Activated CD4-positive, alpha-beta T cell treated with anti-CD3 and anti-CD28 coated beads, Interleukin-2, Interleukin-4, amounts not matched to agents 100 ng/mL and 50 ng/mL, durations not matched to agents 16 hours and 8 hours (primary cell): ENCODE measurements at regions not wholly inside any gene's neighbourhood (a gene's known extent, or its start where the extent isn't known, plus 50 kb on each side); places are given as distances from the start of the nearest gene placed in this dataset.
A peak's percentile ranks its signal among the peaks of the same experiment; 100 is the strongest.
"Not testable (repeated sequence)": the region's sequence is repeated elsewhere in the genome, so short reads cannot be mapped to it uniquely, and the experiment has no call there.

ENCODE experiments used
- DNase-seq: peaks from one replicate; pipeline ENCODE4 v3.0.0-alpha.2; 2020; ENCODE audit warnings: low spot score

- DNase-seq: no peak
Measured at GRCh38 chrX:84611843-84612636, 109.8 kb upstream of the HDX start.

GRCh38 chrX:84634201-84634782, 132.0 kb upstream of the HDX start:
- DNase-seq: no peak

- DNase-seq: no peak
Measured at GRCh38 chrX:84666086-84666485, 163.8 kb upstream of the HDX start.

DNA sequence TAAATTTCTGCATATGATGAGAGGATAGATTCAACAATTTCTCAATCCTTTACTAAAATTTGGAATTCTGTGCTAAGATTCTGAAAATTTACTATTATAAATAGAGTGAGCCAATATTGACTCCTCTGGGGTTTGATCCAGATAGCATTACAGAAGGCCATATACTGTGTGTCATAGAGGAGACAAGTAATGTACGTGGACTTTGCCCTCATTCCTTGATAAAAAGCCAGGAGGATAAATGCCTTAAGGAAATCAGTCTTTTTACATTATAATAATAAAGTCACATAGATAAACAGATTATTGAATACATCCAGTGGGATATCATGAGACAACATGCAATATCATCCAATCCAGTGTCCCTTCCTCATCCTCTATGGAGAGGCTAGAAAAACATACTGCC, 188.0 kb upstream of the HDX start:
- DNase-seq: no peak

DNA sequence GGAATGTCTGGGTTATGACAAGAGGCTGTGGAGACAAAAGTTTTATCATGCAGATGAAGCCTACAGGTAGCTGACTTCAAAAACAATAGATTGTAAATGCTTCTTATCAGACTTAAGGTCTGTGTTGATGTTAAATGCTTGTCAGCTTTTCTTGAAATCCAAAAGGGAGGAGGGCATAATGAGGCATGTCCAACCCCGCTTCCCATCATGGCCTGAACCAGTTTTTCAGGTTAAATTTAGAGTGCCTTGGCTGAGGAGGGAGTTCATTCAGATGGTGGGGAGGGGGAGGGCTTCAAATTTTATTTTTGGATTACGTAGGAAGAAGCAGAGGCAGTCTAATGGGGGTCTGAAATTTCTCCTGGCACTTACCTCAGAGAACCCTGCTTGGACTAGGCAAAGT, 207.7 kb upstream of the HDX start:
- DNase-seq: no peak

DNA sequence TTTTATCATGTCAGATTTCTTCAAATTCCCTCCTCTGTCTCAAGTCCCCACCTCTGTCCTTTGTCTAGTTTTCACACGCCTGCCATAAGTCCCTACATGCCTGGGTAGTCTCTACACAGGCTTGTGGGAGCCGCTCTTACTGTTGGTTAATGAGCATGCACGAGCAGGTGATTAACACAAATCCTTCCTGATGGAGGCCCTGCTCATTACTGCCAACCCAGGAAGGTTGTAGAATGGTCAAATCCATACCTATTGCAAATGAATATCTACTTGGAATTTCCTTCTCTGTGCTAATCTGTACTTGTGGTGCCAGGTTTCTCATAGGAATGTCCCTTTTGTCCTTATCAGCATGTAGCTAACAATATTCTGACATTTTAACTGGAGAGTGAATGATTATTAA, 208.4 kb upstream of the HDX start:
- no peak for DNase-seq

DNA sequence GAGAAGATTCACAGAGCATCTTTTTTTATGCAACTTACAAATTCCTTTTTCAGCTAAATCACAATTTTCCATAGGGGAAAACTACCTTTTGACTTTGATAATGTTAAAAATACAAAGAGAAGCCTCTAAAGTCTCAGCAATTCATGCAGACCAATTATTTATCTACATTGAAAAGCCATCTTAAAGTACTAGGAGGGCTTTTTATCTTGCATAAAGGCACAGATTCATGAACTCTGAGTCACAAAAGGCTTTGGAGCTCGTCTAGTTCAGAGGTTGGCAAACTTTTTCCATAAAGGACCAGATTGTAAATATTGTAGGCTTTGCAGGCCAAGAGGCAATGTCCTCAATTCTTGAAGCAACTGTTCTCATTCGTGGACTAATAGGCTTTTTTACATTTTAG, 210.4 kb upstream of the HDX start:
- DNase-seq: no peak

DNA sequence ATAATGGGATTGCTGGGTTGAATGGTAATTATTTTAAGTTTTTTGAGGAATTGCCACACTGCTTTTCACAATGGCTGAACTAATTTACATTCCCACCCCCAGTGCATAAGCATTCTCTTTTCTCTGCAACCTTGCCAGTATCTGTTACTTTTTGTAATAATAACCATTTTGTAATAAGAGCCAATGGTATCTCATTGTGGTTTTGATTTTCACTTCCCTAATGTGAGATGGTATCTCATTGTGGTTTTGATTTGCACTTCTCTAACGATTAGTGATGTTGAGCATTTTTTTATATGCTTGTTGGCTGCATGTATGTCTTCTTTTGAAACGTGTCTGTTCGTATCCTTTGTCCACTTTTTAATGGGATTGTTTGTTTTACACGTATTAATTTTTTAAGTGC, 213.1 kb upstream of the HDX start:
- DNase-seq: no peak

DNA sequence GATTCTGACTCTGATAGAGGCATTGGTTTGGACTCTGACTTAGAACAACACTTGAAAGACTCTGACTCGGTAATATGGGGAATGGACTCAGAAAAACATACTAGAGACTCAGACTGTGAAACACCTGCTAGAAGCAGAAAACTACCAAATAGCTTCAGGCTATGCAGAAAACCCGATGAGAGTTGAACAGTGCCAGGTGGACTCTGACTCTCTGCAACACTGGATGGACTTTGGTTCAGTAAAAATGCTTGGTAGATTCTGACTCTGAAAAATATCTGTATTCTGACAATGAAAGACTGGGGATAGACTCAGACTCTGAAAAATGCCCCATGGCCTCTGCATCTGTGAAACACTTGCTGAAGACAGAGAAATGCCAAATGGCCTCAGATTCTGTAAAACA, 215.1 kb upstream of the HDX start:
- DNase-seq: no peak

DNA sequence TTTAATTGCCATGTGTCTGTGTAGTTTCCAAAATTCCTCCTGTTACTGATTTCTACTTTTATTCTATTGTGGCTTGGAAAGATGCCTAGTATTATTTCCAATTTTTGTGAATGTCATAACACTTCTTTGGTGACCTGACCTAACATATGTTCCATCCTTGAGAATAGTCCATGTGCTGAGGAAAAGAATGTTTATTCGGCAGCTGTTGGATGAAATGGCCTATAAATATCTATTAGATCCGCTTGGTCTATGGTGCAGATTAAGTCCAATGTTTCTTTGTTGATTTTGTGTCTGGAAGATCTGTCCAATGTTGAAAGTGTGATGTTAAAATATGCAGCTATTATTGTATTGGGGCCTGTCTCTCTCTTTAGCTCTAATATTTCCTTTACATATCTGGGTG, 219.2 kb upstream of the HDX start:
- DNase-seq: no peak

GRCh38 chrX:84724576-84724975, 222.3 kb upstream of the HDX start:
- no peak for DNase-seq

DNA sequence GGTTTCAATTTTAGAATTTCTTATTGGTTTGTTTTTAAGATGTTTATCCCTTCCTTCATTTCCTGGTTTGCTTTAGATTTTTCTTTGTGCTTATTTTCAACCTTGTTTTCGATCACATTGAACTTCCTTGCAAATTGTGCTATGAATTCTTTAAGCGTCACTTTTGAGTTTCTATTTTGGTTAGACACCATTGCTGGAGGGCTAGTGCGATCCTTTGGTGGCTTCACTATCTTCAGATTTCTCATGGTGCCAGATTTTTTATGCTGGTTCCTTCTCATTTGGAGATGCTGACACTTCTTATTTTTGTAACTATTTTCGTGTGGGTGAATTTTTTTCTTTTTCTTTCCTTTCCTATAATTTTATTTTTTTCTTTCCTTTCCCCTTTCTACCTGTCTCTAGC, 227.2 kb upstream of the HDX start:
- no peak for DNase-seq

- DNase-seq: peak; percentile 24
Measured at GRCh38 chrX:84729809-84730208, 227.6 kb upstream of the HDX start.

DNA sequence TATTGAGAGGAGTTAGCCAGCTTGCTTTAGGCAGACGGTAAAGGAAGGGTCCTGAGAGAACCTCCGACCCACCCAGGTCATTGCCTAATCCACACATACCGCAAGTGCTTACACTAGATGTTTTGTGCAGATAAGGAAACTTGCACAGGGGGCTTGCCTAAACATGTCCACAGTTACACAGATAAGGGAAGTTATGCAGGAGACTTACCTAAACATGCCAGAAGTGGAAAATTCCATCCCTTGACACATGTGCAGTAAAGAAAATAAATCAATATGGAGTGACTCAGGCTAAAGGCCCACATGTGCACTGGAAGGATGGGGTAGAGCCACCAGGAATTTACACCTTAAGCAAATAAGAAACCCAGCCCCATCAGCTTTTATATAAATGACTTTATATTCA, 232.8 kb upstream of the HDX start:
- DNase-seq: no peak

- no peak for DNase-seq
Measured at GRCh38 chrX:84737471-84737871, 235.2 kb upstream of the HDX start.

- DNase-seq: no peak
Measured at GRCh38 chrX:84747516-84747915, 245.3 kb upstream of the HDX start.

DNA sequence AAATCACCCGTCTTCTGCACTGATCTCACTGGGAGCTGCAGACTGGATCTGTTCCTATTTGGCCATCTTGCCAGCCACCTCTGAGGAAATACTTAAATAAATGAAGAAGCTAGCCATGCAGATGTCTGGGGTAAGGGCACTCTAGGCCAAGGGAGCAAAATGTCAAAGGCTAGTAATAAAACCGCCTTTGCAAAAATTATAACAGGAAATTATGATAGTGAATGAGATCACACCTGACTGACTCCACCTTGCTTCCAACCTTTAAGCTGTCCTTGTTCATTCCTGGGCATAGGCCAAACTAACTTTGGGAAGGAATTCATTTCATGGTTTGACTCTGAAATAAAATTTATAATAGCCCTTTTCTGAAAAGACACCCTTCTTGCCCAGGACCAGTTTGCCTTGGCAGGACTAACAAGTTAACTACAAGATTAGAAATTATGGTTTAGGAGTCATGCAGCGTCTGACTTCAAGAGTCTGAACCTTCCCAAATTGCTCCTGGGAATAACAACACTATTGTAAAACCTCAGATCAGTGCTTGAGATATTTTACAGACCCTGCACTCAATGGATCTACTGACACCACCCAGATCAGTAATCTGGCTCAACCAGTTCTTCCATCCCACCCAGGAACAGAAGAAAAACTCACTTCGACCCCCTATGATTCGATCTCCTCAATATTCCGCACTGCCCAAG, 246.9 kb upstream of the HDX start:
- no peak for DNase-seq

DNA sequence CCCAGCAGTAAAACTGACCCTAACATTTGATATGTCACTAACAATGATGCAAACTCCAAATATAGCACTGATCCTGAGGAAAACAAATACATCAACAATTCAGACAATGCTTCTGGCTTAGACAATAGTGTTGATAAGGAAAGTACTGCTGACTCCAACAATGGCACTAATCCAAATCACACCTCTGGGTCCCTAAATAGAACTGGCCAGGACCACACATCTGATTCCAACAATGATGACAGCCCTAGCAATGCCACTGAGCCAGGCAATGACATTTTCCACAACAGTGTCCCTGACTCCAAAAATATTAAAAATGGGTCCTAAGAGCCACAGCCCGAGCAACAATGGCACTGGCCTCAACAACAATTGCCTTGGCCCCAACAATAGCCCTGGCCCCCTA, 243.1 kb upstream of the APOOL start:
- DNase-seq: no peak

- no peak for DNase-seq
Measured at GRCh38 chrX:84796321-84796720, 207.4 kb upstream of the APOOL start.

DNA sequence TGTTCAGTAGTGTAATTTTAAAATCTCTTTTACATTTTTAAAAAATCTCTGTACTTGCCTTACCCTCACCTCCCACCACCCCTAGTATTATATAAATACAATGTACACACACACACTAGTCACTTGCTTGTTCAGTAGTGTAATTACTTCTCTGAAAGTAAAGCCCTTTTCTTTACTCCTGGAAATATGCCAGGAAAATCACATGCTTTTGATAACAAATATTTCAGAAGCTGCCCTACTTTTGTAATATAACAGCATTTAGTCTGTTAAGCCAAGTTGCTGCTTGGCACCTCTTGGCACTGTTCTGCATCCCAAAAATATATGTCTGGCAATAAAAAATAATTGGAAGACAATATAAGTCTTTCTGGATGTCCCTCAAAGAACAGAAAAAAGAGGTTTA, 172.8 kb upstream of the APOOL start:
- no peak for DNase-seq

GRCh38 chrX:84846541-84846940, 157.1 kb upstream of the APOOL start:
- not testable (repeated sequence) for DNase-seq

- DNase-seq: not testable (repeated sequence)
Measured at GRCh38 chrX:84851183-84851582, 152.5 kb upstream of the APOOL start.

- not testable (repeated sequence) for DNase-seq
Measured at GRCh38 chrX:84856791-84857190, 146.9 kb upstream of the APOOL start.
